ENCODE measurements at regions not wholly inside any gene's neighbourhood (a gene's known extent, or its start where the extent isn't known, plus 50 kb on each side); places are given as distances from the start of the nearest gene placed in this dataset.
"Not testable (repeated sequence)": the region's sequence is repeated elsewhere in the genome, so short reads cannot be mapped to it uniquely, and the experiment has no call there.

GRCh38 chr7:115293628-115294240 is 371.8 kb downstream of the MDFIC start:
- Mint-ChIP-seq H3K36me3 (ENCODE audit: low read depth) (no peaks in the 10 kb centered on the region), H3K9me3 (peaks cover 2% of the 10 kb centered on the region), H3K4me1 (ENCODE audit: low read depth) (no peaks in the 10 kb centered on the region), H3K4me3 (no peak overlapping the region), H3K27ac (no peak overlapping the region), H3K27me3 (no peaks in the 10 kb centered on the region)
- TF ChIP-seq, protein P1, sequence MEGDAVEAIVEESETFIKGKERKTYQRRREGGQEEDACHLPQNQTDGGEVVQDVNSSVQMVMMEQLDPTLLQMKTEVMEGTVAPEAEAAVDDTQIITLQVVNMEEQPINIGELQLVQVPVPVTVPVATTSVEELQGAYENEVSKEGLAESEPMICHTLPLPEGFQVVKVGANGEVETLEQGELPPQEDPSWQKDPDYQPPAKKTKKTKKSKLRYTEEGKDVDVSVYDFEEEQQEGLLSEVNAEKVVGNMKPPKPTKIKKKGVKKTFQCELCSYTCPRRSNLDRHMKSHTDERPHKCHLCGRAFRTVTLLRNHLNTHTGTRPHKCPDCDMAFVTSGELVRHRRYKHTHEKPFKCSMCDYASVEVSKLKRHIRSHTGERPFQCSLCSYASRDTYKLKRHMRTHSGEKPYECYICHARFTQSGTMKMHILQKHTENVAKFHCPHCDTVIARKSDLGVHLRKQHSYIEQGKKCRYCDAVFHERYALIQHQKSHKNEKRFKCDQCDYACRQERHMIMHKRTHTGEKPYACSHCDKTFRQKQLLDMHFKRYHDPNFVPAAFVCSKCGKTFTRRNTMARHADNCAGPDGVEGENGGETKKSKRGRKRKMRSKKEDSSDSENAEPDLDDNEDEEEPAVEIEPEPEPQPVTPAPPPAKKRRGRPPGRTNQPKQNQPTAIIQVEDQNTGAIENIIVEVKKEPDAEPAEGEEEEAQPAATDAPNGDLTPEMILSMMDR (IDR thresholded peaks at IDR 0.05): no peak
- ATAC-seq: no peak
- ChIA-PET POLR2A (no interaction called here), CTCF (no interaction called here)
- DNase-seq: no peak
- intact Hi-C loops (cut with micrococcal nuclease): no loop called here

DNA sequence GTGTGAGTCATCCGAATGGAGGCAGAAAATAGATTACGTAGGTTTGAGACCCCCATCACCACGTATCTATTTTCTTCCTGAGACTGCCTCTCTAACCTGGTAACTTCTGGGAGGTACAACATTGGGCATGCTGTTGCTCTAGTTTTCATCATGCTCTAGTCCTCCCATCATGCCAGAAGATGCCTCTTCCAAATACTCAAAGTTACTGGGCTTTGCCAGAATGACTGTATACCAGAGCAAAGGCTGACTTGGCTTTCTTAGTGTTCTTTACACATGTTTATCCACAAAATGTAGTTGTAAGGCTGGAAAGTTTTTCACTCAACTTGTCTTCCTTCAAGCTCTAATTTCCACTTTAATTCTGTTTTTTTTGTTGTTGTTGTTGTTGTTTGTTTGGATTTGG is 370.5 kb downstream of the MDFIC start:
- ChIA-PET CTCF (no interaction called here), POLR2A (interaction anchor here (0.6 kb wide), 1 partner anchor 955 kb away, joined by 3 read pairs; no protein-coding TSS in a partner anchor)
- Mint-ChIP-seq H3K27ac (no peak overlapping the region), H3K4me1 (ENCODE audit: low read depth) (no peaks in the 10 kb centered on the region), H3K9me3 (peaks cover 2% of the 10 kb centered on the region), H3K4me3 (no peak overlapping the region), H3K27me3 (no peaks in the 10 kb centered on the region), H3K36me3 (ENCODE audit: low read depth) (no peaks in the 10 kb centered on the region)
- intact Hi-C loops (cut with micrococcal nuclease): no loop called here
- TF ChIP-seq, protein P1 (IDR thresholded peaks at IDR 0.05): no peak
- DNase-seq: no peak
- no peak for ATAC-seq

DNA sequence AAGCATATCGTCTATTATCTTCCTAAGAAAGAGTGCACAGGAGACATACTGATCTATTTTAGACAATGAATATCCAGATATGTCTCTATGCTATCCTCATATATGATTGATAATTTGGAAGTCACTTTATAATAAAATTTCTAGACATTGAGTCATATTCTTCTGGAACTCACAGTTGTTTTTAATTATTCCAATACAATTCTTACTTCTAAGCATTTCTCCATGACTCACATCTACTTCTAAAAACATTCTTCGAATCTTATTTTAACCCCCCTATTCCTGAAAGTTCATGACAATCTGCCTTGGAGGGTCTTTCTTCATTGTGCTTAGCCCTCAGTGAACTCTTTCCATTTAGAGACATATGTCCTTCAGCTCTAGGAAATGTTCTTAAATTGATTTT is 368.1 kb downstream of the MDFIC start:
- H3K27ac Mint-ChIP-seq: no peak overlapping the region
- DNase-seq (no peak), ATAC-seq (no peak)
- H3K36me3 Mint-ChIP-seq (ENCODE audit: low read depth): no peaks in the 10 kb centered on the region
- intact Hi-C loops (cut with micrococcal nuclease): no loop called here
- H3K4me3 Mint-ChIP-seq: no peak overlapping the region
- CTCF ChIA-PET: no interaction called here
- TF ChIP-seq, protein P1 (IDR thresholded peaks at IDR 0.05): no peak
- no peaks in the 10 kb centered on the region for H3K9me3 Mint-ChIP-seq
- POLR2A ChIA-PET: no interaction called here
- H3K27me3 Mint-ChIP-seq: no peaks in the 10 kb centered on the region
- no peaks in the 10 kb centered on the region for H3K4me1 Mint-ChIP-seq (ENCODE audit: low read depth)

- Mint-ChIP-seq H3K4me3 (no peak overlapping the region), H3K4me1 (ENCODE audit: low read depth) (no peaks in the 10 kb centered on the region), H3K36me3 (ENCODE audit: low read depth) (no peaks in the 10 kb centered on the region), H3K27me3 (peaks cover 10% of the 10 kb centered on the region), H3K27ac (no peak overlapping the region), H3K9me3 (no peaks in the 10 kb centered on the region)
- TF ChIP-seq, protein P1 (IDR thresholded peaks at IDR 0.05): no peak
- DNase-seq (no peak), ATAC-seq (no peak)
- ChIA-PET POLR2A (no interaction called here), CTCF (no interaction called here)
- intact Hi-C loops (cut with micrococcal nuclease): no loop called here
These were observed 354.9 kb downstream of the MDFIC start for GRCh38 chr7:115276791-115277190.

GRCh38 chr7:115273855-115274254 is 352.0 kb downstream of the MDFIC start:
- H3K36me3 Mint-ChIP-seq (ENCODE audit: low read depth); intact Hi-C loops (cut with micrococcal nuclease); H3K4me3 Mint-ChIP-seq; CTCF ChIA-PET; H3K27me3 Mint-ChIP-seq; DNase-seq; ATAC-seq; POLR2A ChIA-PET; H3K9me3 Mint-ChIP-seq; H3K4me1 Mint-ChIP-seq (ENCODE audit: low read depth); H3K27ac Mint-ChIP-seq: not testable (repeated sequence)
